ENCODE measurements at regions not wholly inside any gene's neighbourhood (a gene's known extent, or its start where the extent isn't known, plus 50 kb on each side); places are given as distances from the start of the nearest gene placed in this dataset.
"Not testable (repeated sequence)": the region's sequence is repeated elsewhere in the genome, so short reads cannot be mapped to it uniquely, and the experiment has no call there.

DNA sequence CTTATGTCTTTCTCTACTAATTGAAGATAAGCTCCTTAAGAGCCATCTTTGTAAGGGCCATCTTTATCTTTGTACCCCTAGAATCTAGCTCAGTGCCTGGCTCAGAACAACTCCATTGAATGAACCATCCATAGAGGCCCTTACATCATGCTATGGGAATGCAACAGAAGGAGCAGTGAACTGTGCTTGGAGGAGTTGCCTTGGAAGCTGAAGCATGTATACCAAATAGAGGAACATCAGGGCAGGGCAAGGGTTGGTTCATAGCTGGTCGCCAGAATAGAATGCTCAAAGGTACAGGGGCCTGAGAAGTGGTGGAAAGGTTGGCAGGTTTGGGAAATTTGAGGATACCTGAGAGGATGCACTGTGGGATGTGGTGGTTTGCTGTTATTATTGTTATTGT lies 105.8 kb upstream of the NBPF19 start:
- H3K9me3 ChIP-seq (ENCODE audit: low read length); H3K9ac ChIP-seq (ENCODE audit: low read length); H3K36me3 ChIP-seq (ENCODE audit: insufficient read depth, low read length); H3K4me1 ChIP-seq (ENCODE audit: insufficient read depth, low read length); H3K27ac ChIP-seq (ENCODE audit: low read depth, low read length); H3K4me3 ChIP-seq (ENCODE audit: low read depth in 1 of 2, low read length in 2 of 2); H3K27me3 ChIP-seq (ENCODE audit: control insufficient read depth in 1 of 2, insufficient read depth in 2 of 2, low read length in 2 of 2): not testable (repeated sequence)

DNA sequence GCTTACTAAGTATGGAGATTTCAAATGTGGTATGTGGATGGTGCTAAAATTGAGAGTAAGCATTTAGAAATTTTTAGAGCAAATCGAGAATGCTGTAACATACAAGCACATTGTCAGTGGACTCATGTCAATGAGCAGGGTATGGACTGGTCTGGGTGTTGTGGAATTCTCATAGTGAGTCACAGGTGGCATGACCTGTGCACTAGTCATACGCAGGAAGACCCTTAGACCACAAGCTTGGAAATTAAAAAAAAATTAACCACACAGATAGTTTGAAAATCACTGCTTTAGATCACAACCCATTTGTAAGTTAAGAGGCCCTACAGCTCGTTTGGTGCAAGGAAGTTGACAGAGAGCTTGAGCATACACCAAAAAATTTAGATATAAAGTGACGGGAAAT lies 102.9 kb upstream of the NBPF19 start:
- not testable (repeated sequence) for H3K4me3 ChIP-seq (ENCODE audit: low read depth in 1 of 2, low read length in 2 of 2); H3K9ac ChIP-seq (ENCODE audit: low read length); H3K4me1 ChIP-seq (ENCODE audit: insufficient read depth, low read length); H3K9me3 ChIP-seq (ENCODE audit: low read length); H3K27ac ChIP-seq (ENCODE audit: low read depth, low read length); H3K36me3 ChIP-seq (ENCODE audit: insufficient read depth, low read length); H3K27me3 ChIP-seq (ENCODE audit: control insufficient read depth in 1 of 2, insufficient read depth in 2 of 2, low read length in 2 of 2)

DNA sequence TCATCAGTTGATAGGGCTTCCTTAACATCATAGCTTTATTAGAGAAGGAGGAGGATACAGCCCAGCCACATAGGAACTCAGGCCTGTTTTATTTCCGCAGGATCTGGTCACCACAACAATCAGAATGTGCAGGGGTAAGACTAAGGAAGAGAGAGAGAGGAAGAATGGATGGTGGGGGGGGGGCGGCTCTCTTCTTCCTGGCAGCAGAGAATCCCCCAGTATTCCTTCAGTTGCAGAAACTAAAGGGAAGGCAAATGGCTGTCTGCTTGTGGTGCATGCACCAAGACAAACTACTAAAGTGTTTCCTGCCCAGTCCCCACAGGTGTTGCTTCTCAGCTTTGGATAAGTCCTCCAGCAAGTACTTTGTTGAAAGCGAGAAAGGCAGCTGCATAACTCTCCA lies 96.4 kb upstream of the NBPF19 start:
- H3K27me3 ChIP-seq (ENCODE audit: control insufficient read depth in 1 of 2, insufficient read depth in 2 of 2, low read length in 2 of 2); H3K4me1 ChIP-seq (ENCODE audit: insufficient read depth, low read length); H3K9ac ChIP-seq (ENCODE audit: low read length); H3K9me3 ChIP-seq (ENCODE audit: low read length); H3K36me3 ChIP-seq (ENCODE audit: insufficient read depth, low read length); H3K4me3 ChIP-seq (ENCODE audit: low read depth in 1 of 2, low read length in 2 of 2); H3K27ac ChIP-seq (ENCODE audit: low read depth, low read length): not testable (repeated sequence)

DNA sequence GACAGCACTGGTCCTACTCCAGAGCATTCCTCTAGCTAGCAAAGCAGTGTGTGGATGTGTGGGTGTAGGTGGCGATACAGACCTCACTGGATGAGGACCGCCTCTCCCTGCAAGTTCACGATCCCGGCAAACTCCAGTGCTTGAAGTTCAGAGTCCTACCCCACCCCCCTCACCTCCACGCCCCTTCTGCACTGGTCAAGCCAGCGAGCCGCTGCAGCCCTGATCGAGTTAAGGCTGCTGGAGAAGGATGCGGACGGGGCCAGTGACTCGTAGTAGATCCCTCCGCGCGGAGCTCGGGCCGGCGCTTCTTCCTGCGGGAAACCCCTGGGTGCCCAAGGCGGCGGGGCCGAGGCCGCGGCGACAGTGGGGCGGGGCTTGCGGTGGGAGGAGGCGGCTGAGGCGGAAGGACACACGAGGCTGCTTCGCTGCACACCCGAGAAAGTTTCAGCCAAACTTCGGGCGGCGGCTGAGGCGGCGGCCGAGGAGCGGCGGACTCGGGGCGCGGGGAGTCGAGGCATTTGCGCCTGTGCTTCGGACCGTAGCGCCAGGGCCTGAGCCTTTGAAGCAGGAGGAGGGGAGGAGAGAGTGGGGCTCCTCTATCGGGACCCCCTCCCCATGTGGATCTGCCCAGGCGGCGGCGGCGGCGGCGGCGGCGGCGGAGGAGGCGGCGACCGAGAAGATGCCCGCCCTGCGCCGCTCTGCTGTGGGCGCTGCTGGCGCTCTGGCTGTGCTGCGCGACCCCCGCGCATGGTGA lies 84.5 kb upstream of the NBPF19 start:
- not testable (repeated sequence) for H3K27ac ChIP-seq (ENCODE audit: low read depth, low read length)

DNA sequence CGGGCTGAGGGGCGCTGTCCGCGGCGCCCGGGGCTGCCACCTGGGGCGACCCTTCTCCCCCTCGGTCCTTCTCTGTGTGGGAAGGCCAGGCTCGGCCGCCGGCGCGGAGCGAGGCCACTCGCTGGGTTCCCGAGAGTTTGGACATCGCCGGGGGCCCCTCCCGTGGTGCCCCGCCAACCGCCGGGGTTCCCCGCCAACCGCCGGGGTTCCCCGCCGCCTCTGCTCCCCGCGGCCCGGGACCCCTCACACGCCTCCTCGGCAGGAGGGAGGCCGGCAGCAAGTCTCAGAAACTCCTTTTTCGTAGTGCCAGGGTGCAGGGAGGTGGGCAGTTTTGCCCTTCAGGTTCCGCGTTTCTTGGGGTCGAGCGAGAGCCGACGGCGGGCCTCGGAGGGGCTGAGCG lies 83.9 kb upstream of the NBPF19 start:
- not testable (repeated sequence) for H3K9ac ChIP-seq (ENCODE audit: low read length); H3K9me3 ChIP-seq (ENCODE audit: low read length); H3K27ac ChIP-seq (ENCODE audit: low read depth, low read length); H3K36me3 ChIP-seq (ENCODE audit: insufficient read depth, low read length); H3K4me1 ChIP-seq (ENCODE audit: insufficient read depth, low read length); H3K27me3 ChIP-seq (ENCODE audit: control insufficient read depth in 1 of 2, insufficient read depth in 2 of 2, low read length in 2 of 2); H3K4me3 ChIP-seq (ENCODE audit: low read depth in 1 of 2, low read length in 2 of 2)

More for the DNA sequence above, 84.5 kb upstream of the NBPF19 start:
- not testable (repeated sequence) for H3K9ac ChIP-seq (ENCODE audit: low read length); H3K4me3 ChIP-seq (ENCODE audit: low read depth in 1 of 2, low read length in 2 of 2); H3K4me1 ChIP-seq (ENCODE audit: insufficient read depth, low read length); H3K9me3 ChIP-seq (ENCODE audit: low read length); H3K27me3 ChIP-seq (ENCODE audit: control insufficient read depth in 1 of 2, insufficient read depth in 2 of 2, low read length in 2 of 2); H3K36me3 ChIP-seq (ENCODE audit: insufficient read depth, low read length)

DNA sequence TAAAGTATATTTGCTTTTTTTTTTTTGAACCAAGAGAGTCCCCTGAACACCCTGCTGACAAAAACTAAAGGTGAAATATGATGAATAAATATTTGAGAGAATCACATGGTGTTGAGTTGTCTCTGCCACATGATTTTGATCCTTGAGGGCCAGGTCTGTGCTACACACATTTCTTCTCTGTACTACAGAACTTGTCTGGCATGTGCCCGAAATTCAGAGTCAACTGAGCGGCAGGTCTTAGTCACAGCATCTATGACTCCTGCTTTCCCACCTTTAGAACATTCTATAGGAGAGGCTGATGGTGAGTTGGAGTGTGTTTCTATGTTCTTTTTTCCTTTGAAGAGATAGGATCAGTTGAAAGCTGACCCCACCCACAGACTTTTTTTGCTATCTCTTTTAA lies 79.0 kb upstream of the NBPF19 start:
- H3K4me1 ChIP-seq (ENCODE audit: insufficient read depth, low read length); H3K9ac ChIP-seq (ENCODE audit: low read length): not testable (repeated sequence)

DNA sequence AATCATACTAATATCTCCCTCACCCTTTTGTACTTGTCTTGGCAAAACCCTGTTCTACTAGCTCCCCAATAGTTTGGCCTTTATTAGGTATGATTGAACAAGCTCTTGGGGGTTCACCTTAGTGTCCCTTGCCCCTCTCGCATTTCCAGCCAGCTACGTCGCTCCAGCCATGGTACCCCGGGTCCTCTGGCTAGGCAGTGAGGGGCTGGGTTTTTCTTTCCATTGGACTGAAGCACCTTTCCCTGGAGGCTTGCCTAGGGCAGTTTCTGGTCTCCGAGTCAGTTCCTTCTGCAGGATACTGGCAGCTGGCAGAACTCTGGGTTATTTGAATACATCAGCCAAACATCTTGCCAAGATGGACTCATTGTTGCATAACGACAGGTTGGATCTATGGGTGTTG lies 76.3 kb upstream of the NBPF19 start:
- not testable (repeated sequence) for H3K27ac ChIP-seq (ENCODE audit: low read depth, low read length); H3K36me3 ChIP-seq (ENCODE audit: insufficient read depth, low read length); H3K27me3 ChIP-seq (ENCODE audit: control insufficient read depth in 1 of 2, insufficient read depth in 2 of 2, low read length in 2 of 2); H3K9ac ChIP-seq (ENCODE audit: low read length); H3K4me1 ChIP-seq (ENCODE audit: insufficient read depth, low read length); H3K9me3 ChIP-seq (ENCODE audit: low read length); H3K4me3 ChIP-seq (ENCODE audit: low read depth in 1 of 2, low read length in 2 of 2)

More for the DNA sequence above, 79.0 kb upstream of the NBPF19 start:
- H3K4me3 ChIP-seq (ENCODE audit: low read depth in 1 of 2, low read length in 2 of 2); H3K27ac ChIP-seq (ENCODE audit: low read depth, low read length); H3K9me3 ChIP-seq (ENCODE audit: low read length); H3K36me3 ChIP-seq (ENCODE audit: insufficient read depth, low read length); H3K27me3 ChIP-seq (ENCODE audit: control insufficient read depth in 1 of 2, insufficient read depth in 2 of 2, low read length in 2 of 2): not testable (repeated sequence)

DNA sequence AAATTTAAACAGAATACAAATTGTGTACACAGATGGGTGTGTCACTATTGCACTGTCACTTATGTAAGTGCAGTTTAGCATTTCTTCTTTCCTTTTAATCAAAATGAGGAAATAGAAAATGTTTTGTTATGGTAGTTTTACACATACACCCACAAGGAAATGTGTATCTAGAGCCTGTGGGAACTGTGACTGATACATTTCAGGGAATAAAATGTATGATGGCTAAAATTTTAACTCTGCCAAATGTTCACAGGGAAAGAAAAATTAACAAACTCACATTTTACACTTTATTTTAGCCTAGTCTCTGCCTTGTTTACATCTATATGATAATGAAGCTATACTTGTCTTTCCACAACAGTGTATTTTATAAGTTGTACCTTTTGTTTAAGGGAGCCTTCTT lies 66.4 kb upstream of the NBPF19 start:
- not testable (repeated sequence) for H3K27ac ChIP-seq (ENCODE audit: low read depth, low read length); H3K27me3 ChIP-seq (ENCODE audit: control insufficient read depth in 1 of 2, insufficient read depth in 2 of 2, low read length in 2 of 2); H3K4me3 ChIP-seq (ENCODE audit: low read depth in 1 of 2, low read length in 2 of 2); H3K4me1 ChIP-seq (ENCODE audit: insufficient read depth, low read length); H3K36me3 ChIP-seq (ENCODE audit: insufficient read depth, low read length); H3K9ac ChIP-seq (ENCODE audit: low read length); H3K9me3 ChIP-seq (ENCODE audit: low read length)

DNA sequence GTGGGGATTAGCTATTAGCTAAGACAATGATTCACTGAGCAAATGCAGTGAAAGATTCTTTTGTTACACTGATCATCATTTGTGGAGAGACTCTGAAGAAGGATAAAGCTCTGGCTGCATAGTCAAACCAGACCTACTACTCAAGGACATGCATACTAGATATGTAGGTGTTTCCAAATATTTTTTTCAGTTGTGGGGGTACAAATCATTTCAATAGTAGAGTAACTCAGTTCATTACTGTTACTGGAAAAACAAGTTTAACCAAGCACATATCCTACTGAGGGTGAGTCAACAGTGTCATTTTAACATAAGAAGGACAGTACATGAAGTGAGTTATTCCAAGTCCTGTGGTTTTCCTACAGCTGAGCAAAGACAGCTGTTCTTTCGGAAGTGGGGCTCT lies 59.5 kb upstream of the NBPF19 start:
- H3K27ac ChIP-seq (ENCODE audit: low read depth, low read length); H3K36me3 ChIP-seq (ENCODE audit: insufficient read depth, low read length); H3K4me3 ChIP-seq (ENCODE audit: low read depth in 1 of 2, low read length in 2 of 2); H3K9me3 ChIP-seq (ENCODE audit: low read length); H3K4me1 ChIP-seq (ENCODE audit: insufficient read depth, low read length); H3K27me3 ChIP-seq (ENCODE audit: control insufficient read depth in 1 of 2, insufficient read depth in 2 of 2, low read length in 2 of 2); H3K9ac ChIP-seq (ENCODE audit: low read length): not testable (repeated sequence)

DNA sequence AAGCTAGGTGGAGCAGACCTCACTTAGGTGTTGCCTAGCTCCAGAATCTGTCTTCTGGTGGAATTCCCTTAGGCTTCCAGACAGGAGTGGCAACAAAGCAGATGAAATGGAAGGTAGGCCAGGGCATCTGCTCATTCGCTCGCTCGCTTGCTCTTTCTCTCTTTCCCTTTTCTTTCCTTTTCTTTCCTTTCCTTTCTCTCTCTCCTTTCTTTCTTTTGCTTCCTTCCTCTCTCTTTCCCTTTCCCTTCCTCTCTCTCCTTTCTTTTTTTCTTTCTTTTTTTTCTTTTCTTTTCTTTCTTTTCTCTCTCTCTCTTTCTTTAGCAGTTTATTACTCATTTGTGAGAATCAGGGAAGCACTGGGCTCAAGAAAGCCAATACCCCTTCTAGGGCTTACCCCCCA lies 56.1 kb upstream of the NBPF19 start:
- not testable (repeated sequence) for H3K36me3 ChIP-seq (ENCODE audit: insufficient read depth, low read length); H3K9ac ChIP-seq (ENCODE audit: low read length); H3K4me3 ChIP-seq (ENCODE audit: low read depth in 1 of 2, low read length in 2 of 2)

DNA sequence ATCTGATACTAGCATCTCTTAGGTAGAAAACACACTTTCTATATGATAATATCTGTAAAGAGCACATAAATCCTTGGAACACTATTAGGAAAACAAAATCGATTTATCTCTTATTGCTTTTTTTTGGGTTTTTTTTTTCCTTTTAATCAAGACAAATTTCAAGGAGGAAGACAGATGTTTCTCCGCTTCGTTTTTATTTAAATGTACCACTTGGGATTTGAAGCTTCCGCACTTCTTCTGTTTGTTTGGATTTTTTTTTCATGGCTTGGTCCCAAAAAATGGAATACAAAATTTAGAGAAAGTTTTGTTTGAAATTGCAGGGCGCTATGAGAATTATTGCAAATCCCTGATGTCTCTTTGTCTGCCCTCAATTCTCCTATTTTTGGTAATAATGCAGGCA lies 51.7 kb upstream of the NBPF19 start:
- H3K27me3 ChIP-seq (ENCODE audit: control insufficient read depth in 1 of 2, insufficient read depth in 2 of 2, low read length in 2 of 2); H3K4me3 ChIP-seq (ENCODE audit: low read depth in 1 of 2, low read length in 2 of 2); H3K9me3 ChIP-seq (ENCODE audit: low read length); H3K4me1 ChIP-seq (ENCODE audit: insufficient read depth, low read length); H3K9ac ChIP-seq (ENCODE audit: low read length); H3K27ac ChIP-seq (ENCODE audit: low read depth, low read length); H3K36me3 ChIP-seq (ENCODE audit: insufficient read depth, low read length): not testable (repeated sequence)

More for the DNA sequence above, 56.1 kb upstream of the NBPF19 start:
- H3K27me3 ChIP-seq (ENCODE audit: control insufficient read depth in 1 of 2, insufficient read depth in 2 of 2, low read length in 2 of 2); H3K9me3 ChIP-seq (ENCODE audit: low read length); H3K4me1 ChIP-seq (ENCODE audit: insufficient read depth, low read length); H3K27ac ChIP-seq (ENCODE audit: low read depth, low read length): not testable (repeated sequence)
